H1 (cell line): ENCODE measurements at regions not wholly inside any gene's neighbourhood (a gene's known extent, or its start where the extent isn't known, plus 50 kb on each side); places are given as distances from the start of the nearest gene placed in this dataset.

Experiments
- ATF3 ChIP-seq: IDR thresholded peaks from 2 replicates; pipeline ENCODE4 v1.6.1; 2011; ENCODE audit warnings: low read depth, mild to moderate bottlenecking, low read length; ENCODE audit not compliant: insufficient read depth
- CEBPB ChIP-seq: IDR thresholded peaks from 2 replicates; pipeline ENCODE4 v1.6.1; 2012; ENCODE audit warnings: low read depth, low read length
- CTCF ChIP-seq, 3 experiments: IDR thresholded peaks; 1 replicate in 2 of 3; 2 replicates in 1 of 3; pipeline versions ENCODE4 v1.5.1 to v1.6.1; 2011; ENCODE audit warnings: low read length in 3 of 3, mild to moderate bottlenecking in 3 of 3, inconsistent platforms in 2 of 3, low read depth in 1 of 3, moderate library complexity in 1 of 3; ENCODE audit not compliant: insufficient read depth in 1 of 3; ENCODE audit errors: control extremely low read depth in 1 of 3
- EZH2 ChIP-seq: fragments of 200-600 bp; sonication (generic); IDR thresholded peaks from 2 replicates; pipeline ENCODE4 v1.7.1; 2012; ENCODE audit warnings: low read depth, mild to moderate bottlenecking, moderate library complexity, low read length, inconsistent platforms; ENCODE audit not compliant: severe bottlenecking
- FOSL1 ChIP-seq: IDR thresholded peaks from 2 replicates; pipeline ENCODE4 v1.6.1; 2011; ENCODE audit warnings: mild to moderate bottlenecking, low read depth, low read length, moderate library complexity; ENCODE audit not compliant: insufficient read depth
- POLR2A ChIP-seq, 2 experiments: IDR thresholded peaks; 1 replicate in 1 of 2; 2 replicates in 1 of 2; pipeline ENCODE4 v1.6.1; 2011; ENCODE audit warnings: low read depth in 2 of 2, low read length in 2 of 2, mild to moderate bottlenecking in 2 of 2; ENCODE audit errors: control extremely low read depth in 1 of 2
- RFX5 ChIP-seq: IDR thresholded peaks from 2 replicates; pipeline ENCODE4 v1.6.1; 2011; ENCODE audit warnings: low read depth, low read length, improper control_type of control experiment, borderline replicate concordance
- USF2 ChIP-seq: IDR thresholded peaks from 2 replicates; pipeline ENCODE4 v1.6.1; 2011; ENCODE audit warnings: low read length, improper control_type of control experiment

- no peak for TF ChIP-seq FOSL1
- TF ChIP-seq CEBPB, result no peak
- TF ChIP-seq RFX5, result no peak
- no peak for TF ChIP-seq USF2
- no peak for TF ChIP-seq POLR2A (IDR thresholded peaks at IDR 0.05; ENCODE audit: control extremely low read depth in 1 of 2, low read depth in 2 of 2, low read length in 2 of 2)
- no peak for TF ChIP-seq EZH2
- no peak for TF ChIP-seq CTCF (IDR thresholded peaks at IDR 0.05; ENCODE audit: control extremely low read depth in 1 of 3, insufficient read depth in 1 of 3, low read depth in 1 of 3, low read length in 3 of 3)
- TF ChIP-seq ATF3, result no peak
These were observed 90.2 kb upstream of the SYT10 start for GRCh38 chr12:33529810-33530209.
